RWPE1 (cell line): ENCODE measurements at regions not wholly inside any gene's neighbourhood (a gene's known extent, or its start where the extent isn't known, plus 50 kb on each side); places are given as distances from the start of the nearest gene placed in this dataset.
A peak's percentile ranks its signal among the peaks of the same experiment; 100 is the strongest.

Experiments used
- CTCF ChIA-PET: fragments of 350-600 bp; sonication (Branson Sonifier 250); formaldehyde crosslinking; extraction: SDS; loops from one replicate; lab custom pipeline; 2021; lab: Yijun Ruan, JAX
- POLR2A ChIA-PET: fragments of 400-600 bp; formaldehyde crosslinking; extraction: SDS; loops from one replicate; lab custom pipeline; 2020; ENCODE audit warnings: antibody characterized with exemption; ENCODE audit not compliant: low non-redundant PET; lab: Yijun Ruan, JAX
- DNase-seq: peaks from one replicate; pipeline ENCODE4 v3.0.0; 2012; ENCODE audit warnings: low spot score
- H3K27ac ChIP-seq: fragments of 450-650 bp; 2 replicates; pipeline ENCODE4 v1.5.1; 2017
- CTCF ChIP-seq: fragments of 450-650 bp; conservative IDR thresholded peaks from 2 replicates; pipeline ENCODE4 v1.5.1; 2017; ENCODE audit warnings: low read depth, mild to moderate bottlenecking

- POLR2A ChIA-PET: no interaction called here
- DNase-seq: no peak
- CTCF ChIA-PET: no interaction called here
Observed at GRCh38 chr2:161049559-161049958, 110.7 kb upstream of the TANK start.

GRCh38 chr2:161052214-161052613 is 108.0 kb upstream of the TANK start:
- TF ChIP-seq CTCF: no peak
- H3K27ac ChIP-seq: no peak overlapping the region
- ChIA-PET POLR2A (no interaction called here), CTCF (interaction anchor here (0.6 kb wide), 1 partner anchor 652 kb away, joined by 4 read pairs; no protein-coding TSS in a partner anchor)
- DNase-seq: no peak

More at GRCh38 chr2:161049559-161049958, 110.7 kb upstream of the TANK start:
- TF ChIP-seq CTCF: no peak
- no peak overlapping the region for H3K27ac ChIP-seq

- TF ChIP-seq CTCF: no peak
- DNase-seq: no peak
- ChIA-PET CTCF (interaction anchor here (2.5 kb wide), 1 partner anchor 8 kb away, joined by 13 read pairs; no protein-coding TSS in a partner anchor), POLR2A (no interaction called here)
- no peak overlapping the region for H3K27ac ChIP-seq
Observed at GRCh38 chr2:161055289-161055688, 104.9 kb upstream of the TANK start.

- no peak for DNase-seq
- ChIA-PET CTCF (interaction anchor here (0.5 kb wide), 1 partner anchor 1742 kb away, joined by 3 read pairs; no protein-coding TSS in a partner anchor), POLR2A (no interaction called here)
- TF ChIP-seq CTCF: no peak
- H3K27ac ChIP-seq: no peak overlapping the region
Observed at GRCh38 chr2:161059388-161059787, 100.8 kb upstream of the TANK start.

GRCh38 chr2:161061786-161062185 is 98.4 kb upstream of the TANK start:
- no peak for DNase-seq
- TF ChIP-seq CTCF: no peak
- ChIA-PET POLR2A (no interaction called here), CTCF (interaction anchor here (0.7 kb wide), 1 partner anchor 15 kb away, joined by 5 read pairs; no protein-coding TSS in a partner anchor)
- no peak overlapping the region for H3K27ac ChIP-seq

GRCh38 chr2:161063157-161063945 is 96.9 kb upstream of the TANK start:
- no peak overlapping the region for H3K27ac ChIP-seq
- DNase-seq: peak; percentile 83
- peak; percentile 90 for TF ChIP-seq CTCF
- POLR2A ChIA-PET: no interaction called here
- CTCF ChIA-PET: interaction anchor here (0.6 to 1.6 kb wide), 15 partner anchors 9 to 954 kb away, joined by 3 to 13 read pairs (median 4); no protein-coding TSS in a partner anchor
